ENCODE measurements at regions not wholly inside any gene's neighbourhood (a gene's known extent, or its start where the extent isn't known, plus 50 kb on each side); places are given as distances from the start of the nearest gene placed in this dataset.
"Not testable (repeated sequence)": the region's sequence is repeated elsewhere in the genome, so short reads cannot be mapped to it uniquely, and the experiment has no call there.

DNA sequence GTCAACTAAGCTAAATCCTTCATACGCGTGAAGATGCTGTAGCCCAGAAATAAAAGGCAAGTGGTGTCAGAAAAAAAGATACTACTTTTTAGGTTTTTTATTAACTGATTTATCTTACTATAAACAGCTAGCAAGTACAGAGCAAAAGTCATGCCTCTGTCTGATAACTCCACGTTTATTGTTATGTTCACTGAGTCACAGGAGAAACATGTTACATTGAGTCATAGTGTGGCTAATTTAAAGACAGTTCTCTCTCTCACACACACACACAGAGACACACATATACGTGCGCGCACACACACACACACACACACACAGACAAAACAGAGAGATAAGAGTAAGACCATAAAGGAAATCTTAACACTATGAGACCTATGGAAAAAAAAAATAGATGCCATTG is 770.0 kb upstream of the CDH10 start:
- FAIRE-seq, result no peak
- no peak for TF ChIP-seq TAF1 (IDR thresholded peaks at IDR 0.05; ENCODE audit: borderline replicate concordance, low read depth, low read length)
- TF ChIP-seq POLR2A (IDR thresholded peaks at IDR 0.05; ENCODE audit: low read depth, low read length), result no peak
- no peak for TF ChIP-seq POLR2AphosphoS5 (IDR thresholded peaks at IDR 0.05; ENCODE audit: low read depth, low read length)

DNA sequence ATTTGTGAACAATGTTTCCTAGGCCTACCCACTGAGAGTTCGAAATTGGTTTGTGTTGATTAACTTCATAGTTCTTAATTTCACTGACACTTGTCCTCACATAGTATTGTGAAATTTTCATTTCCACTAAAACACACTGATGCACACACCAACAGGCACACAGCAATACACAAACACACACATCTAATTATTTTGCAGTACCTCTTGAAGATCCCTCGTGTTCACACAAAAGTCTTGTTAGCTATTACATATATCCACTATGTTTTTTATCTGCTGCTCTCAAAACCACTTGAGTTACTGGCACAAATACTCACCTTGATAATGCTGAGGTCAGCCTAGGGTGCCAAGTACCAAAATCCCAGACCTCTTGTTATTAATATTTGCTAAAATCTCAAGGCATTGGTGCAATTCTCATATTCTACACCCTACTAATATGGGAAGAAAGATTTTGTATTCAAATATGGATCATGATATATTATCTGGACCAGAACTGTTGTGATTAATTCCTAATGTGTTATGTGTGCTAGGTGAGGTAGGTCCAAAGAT is 767.4 kb upstream of the CDH10 start:
- FAIRE-seq (no peak), DNase-seq (ENCODE audit: insufficient read length) (no peak)
- TF ChIP-seq TAF1 (IDR thresholded peaks at IDR 0.05; ENCODE audit: borderline replicate concordance, low read depth, low read length), result no peak
- TF ChIP-seq POLR2AphosphoS5 (IDR thresholded peaks at IDR 0.05; ENCODE audit: low read depth, low read length), result no peak
- TF ChIP-seq POLR2A (IDR thresholded peaks at IDR 0.05; ENCODE audit: low read depth, low read length), result no peak

More for the DNA sequence above, 770.0 kb upstream of the CDH10 start:
- DNase-seq (ENCODE audit: insufficient read length), result no peak

- FAIRE-seq; DNase-seq (ENCODE audit: insufficient read length): not testable (repeated sequence)
Observed at GRCh38 chr5:25407365-25407764, 762.6 kb upstream of the CDH10 start.

DNA sequence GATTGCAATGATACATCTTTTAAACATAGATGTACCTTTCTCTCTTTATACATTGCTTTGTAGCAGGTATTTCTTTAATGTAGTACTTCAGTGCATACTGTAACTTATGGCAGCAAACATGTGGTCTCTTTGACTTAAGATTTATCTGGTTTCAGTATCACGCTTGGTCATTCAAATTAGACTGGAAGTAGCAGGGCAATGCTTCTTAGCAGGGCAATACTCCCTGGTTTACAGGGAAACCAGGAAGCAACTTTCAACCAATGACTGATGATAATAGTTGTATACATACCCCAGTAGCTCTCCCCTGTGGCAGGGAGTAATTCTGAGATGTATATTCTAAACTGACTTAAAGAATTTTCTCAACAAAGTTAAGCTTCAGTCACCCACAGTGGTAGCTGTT is 761.1 kb upstream of the CDH10 start:
- peak; percentile 5 for FAIRE-seq
- no peak for DNase-seq (ENCODE audit: insufficient read length)
- TF ChIP-seq TAF1 (IDR thresholded peaks at IDR 0.05; ENCODE audit: borderline replicate concordance, low read depth, low read length), result no peak
- TF ChIP-seq POLR2AphosphoS5 (IDR thresholded peaks at IDR 0.05; ENCODE audit: low read depth, low read length), result no peak
- TF ChIP-seq POLR2A (IDR thresholded peaks at IDR 0.05; ENCODE audit: low read depth, low read length), result no peak

- no peak for TF ChIP-seq POLR2A (IDR thresholded peaks at IDR 0.05; ENCODE audit: low read depth, low read length)
- TF ChIP-seq TAF1 (IDR thresholded peaks at IDR 0.05; ENCODE audit: borderline replicate concordance, low read depth, low read length), result no peak
- TF ChIP-seq POLR2AphosphoS5 (IDR thresholded peaks at IDR 0.05; ENCODE audit: low read depth, low read length), result no peak
- no peak for FAIRE-seq
- no peak for DNase-seq (ENCODE audit: insufficient read length)
Observed at GRCh38 chr5:25399878-25400480, 755.2 kb upstream of the CDH10 start.

DNA sequence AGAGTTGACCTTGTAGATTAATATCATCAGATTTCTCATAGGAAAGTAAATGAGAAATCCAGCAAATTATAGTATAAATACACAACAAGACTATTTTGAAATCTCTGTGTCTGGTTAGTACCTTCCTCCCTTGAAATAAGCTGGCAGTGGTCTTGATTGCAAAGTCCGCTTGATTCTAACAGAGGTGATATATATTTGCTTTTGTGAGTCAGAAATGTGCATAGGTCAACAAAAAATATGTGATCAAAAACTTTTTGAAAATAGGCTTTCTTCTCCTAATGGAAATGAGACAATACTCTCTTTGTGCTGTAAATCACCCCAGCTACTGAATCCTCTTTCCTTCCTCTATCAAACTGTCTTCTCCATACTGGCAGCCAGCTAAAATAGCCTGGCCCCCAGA is 749.2 kb upstream of the CDH10 start:
- no peak for FAIRE-seq
- no peak for TF ChIP-seq POLR2AphosphoS5 (IDR thresholded peaks at IDR 0.05; ENCODE audit: low read depth, low read length)
- TF ChIP-seq POLR2A (IDR thresholded peaks at IDR 0.05; ENCODE audit: low read depth, low read length), result no peak
- TF ChIP-seq TAF1 (IDR thresholded peaks at IDR 0.05; ENCODE audit: borderline replicate concordance, low read depth, low read length), result no peak
- DNase-seq (ENCODE audit: insufficient read length), result no peak

GRCh38 chr5:25393256-25393655 is 748.5 kb upstream of the CDH10 start:
- DNase-seq (ENCODE audit: insufficient read length) (no peak), FAIRE-seq (no peak)
- TF ChIP-seq TAF1 (IDR thresholded peaks at IDR 0.05; ENCODE audit: borderline replicate concordance, low read depth, low read length), result no peak
- no peak for TF ChIP-seq POLR2AphosphoS5 (IDR thresholded peaks at IDR 0.05; ENCODE audit: low read depth, low read length)
- no peak for TF ChIP-seq POLR2A (IDR thresholded peaks at IDR 0.05; ENCODE audit: low read depth, low read length)

GRCh38 chr5:25387953-25388352 is 743.2 kb upstream of the CDH10 start:
- no peak for FAIRE-seq
- no peak for DNase-seq (ENCODE audit: insufficient read length)
- TF ChIP-seq POLR2A (IDR thresholded peaks at IDR 0.05; ENCODE audit: low read depth, low read length), result no peak
- no peak for TF ChIP-seq TAF1 (IDR thresholded peaks at IDR 0.05; ENCODE audit: borderline replicate concordance, low read depth, low read length)
- TF ChIP-seq POLR2AphosphoS5 (IDR thresholded peaks at IDR 0.05; ENCODE audit: low read depth, low read length), result no peak

DNA sequence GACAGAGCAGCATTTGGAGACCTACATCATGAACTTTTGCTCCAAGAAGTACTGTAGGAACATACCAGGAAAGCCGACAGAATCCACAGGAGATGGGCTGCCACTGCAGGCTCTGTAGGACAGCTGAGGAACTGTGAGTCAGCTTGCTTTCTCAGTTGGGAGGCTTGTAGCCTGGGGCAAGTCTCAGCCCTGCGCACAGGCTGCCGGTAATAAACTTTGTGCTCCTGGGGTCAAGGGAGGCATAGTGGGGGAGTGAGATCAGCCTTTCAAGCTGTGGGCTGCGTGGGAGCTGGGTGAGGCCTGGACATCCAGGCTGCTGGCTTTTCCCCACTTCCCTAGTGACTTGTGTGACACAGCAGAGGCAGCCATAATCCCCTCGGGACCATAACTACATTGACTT is 718.0 kb upstream of the CDH10 start:
- no peak for FAIRE-seq

GRCh38 chr5:25358919-25359318 is 714.1 kb upstream of the CDH10 start:
- DNase-seq (ENCODE audit: insufficient read length) (no peak), FAIRE-seq (no peak)
- TF ChIP-seq POLR2AphosphoS5 (IDR thresholded peaks at IDR 0.05; ENCODE audit: low read depth, low read length) (no peak), TAF1 (IDR thresholded peaks at IDR 0.05; ENCODE audit: borderline replicate concordance, low read depth, low read length) (no peak), POLR2A (IDR thresholded peaks at IDR 0.05; ENCODE audit: low read depth, low read length) (no peak)

More for the DNA sequence above, 718.0 kb upstream of the CDH10 start:
- no peak for DNase-seq (ENCODE audit: insufficient read length)
- TF ChIP-seq TAF1 (IDR thresholded peaks at IDR 0.05; ENCODE audit: borderline replicate concordance, low read depth, low read length) (no peak), POLR2AphosphoS5 (IDR thresholded peaks at IDR 0.05; ENCODE audit: low read depth, low read length) (no peak), POLR2A (IDR thresholded peaks at IDR 0.05; ENCODE audit: low read depth, low read length) (no peak)

- FAIRE-seq, result no peak
- TF ChIP-seq TAF1 (IDR thresholded peaks at IDR 0.05; ENCODE audit: borderline replicate concordance, low read depth, low read length), result no peak
- TF ChIP-seq POLR2A (IDR thresholded peaks at IDR 0.05; ENCODE audit: low read depth, low read length), result no peak
- TF ChIP-seq POLR2AphosphoS5 (IDR thresholded peaks at IDR 0.05; ENCODE audit: low read depth, low read length), result no peak
- DNase-seq (ENCODE audit: insufficient read length), result no peak
Observed at GRCh38 chr5:25357605-25358004, 712.8 kb upstream of the CDH10 start.

GRCh38 chr5:25349746-25350145 is 705.0 kb upstream of the CDH10 start:
- FAIRE-seq (no peak), DNase-seq (ENCODE audit: insufficient read length) (no peak)
- TF ChIP-seq POLR2A (IDR thresholded peaks at IDR 0.05; ENCODE audit: low read depth, low read length), result no peak
- no peak for TF ChIP-seq POLR2AphosphoS5 (IDR thresholded peaks at IDR 0.05; ENCODE audit: low read depth, low read length)
- no peak for TF ChIP-seq TAF1 (IDR thresholded peaks at IDR 0.05; ENCODE audit: borderline replicate concordance, low read depth, low read length)
